DMS53 treated with DMSO at 0.1 percent for 48 hours (cell line): ENCODE measurements at regions not wholly inside any gene's neighbourhood (a gene's known extent, or its start where the extent isn't known, plus 50 kb on each side); places are given as distances from the start of the nearest gene placed in this dataset.

Experiments used
- DNase-seq: peaks from one replicate; lab custom pipeline; 2025; ENCODE audit not compliant: unreplicated experiment; lab: John Stamatoyannopoulos, UW

GRCh38 chr12:41936333-41936732, 208.3 kb downstream of the GXYLT1 start:
- DNase-seq: no peak

GRCh38 chr12:41935911-41936310, 208.8 kb downstream of the GXYLT1 start:
- no peak for DNase-seq

GRCh38 chr12:41932470-41932991, 212.1 kb downstream of the GXYLT1 start:
- peak; percentile 77 for DNase-seq

- no peak for DNase-seq
Observed at GRCh38 chr12:41930866-41931437, 213.7 kb downstream of the GXYLT1 start.

GRCh38 chr12:41924111-41924510, 220.6 kb downstream of the GXYLT1 start:
- DNase-seq: no peak

- no peak for DNase-seq
Observed at GRCh38 chr12:41923351-41923750, 221.3 kb downstream of the GXYLT1 start.

GRCh38 chr12:41920355-41920754, 224.3 kb downstream of the GXYLT1 start:
- DNase-seq: no peak

- no peak for DNase-seq
Observed at GRCh38 chr12:41919526-41920261, 225.0 kb downstream of the GXYLT1 start.

GRCh38 chr12:41919048-41919447, 225.6 kb downstream of the GXYLT1 start:
- DNase-seq: no peak

GRCh38 chr12:41917938-41918341, 226.7 kb downstream of the GXYLT1 start:
- DNase-seq: no peak

- DNase-seq: no peak
Observed at GRCh38 chr12:41917181-41917580, 227.5 kb downstream of the GXYLT1 start.

- no peak for DNase-seq
Observed at GRCh38 chr12:41910578-41911320, 233.9 kb downstream of the GXYLT1 start.

- DNase-seq: no peak
Observed at GRCh38 chr12:41908206-41908605, 236.5 kb downstream of the GXYLT1 start.

GRCh38 chr12:41907550-41907949, 237.1 kb downstream of the GXYLT1 start:
- no peak for DNase-seq

GRCh38 chr12:41907021-41907420, 237.7 kb downstream of the GXYLT1 start:
- DNase-seq: no peak

- no peak for DNase-seq
Observed at GRCh38 chr12:41905759-41906297, 238.8 kb downstream of the GXYLT1 start.

GRCh38 chr12:41905073-41905758, 239.5 kb downstream of the GXYLT1 start:
- DNase-seq: no peak

GRCh38 chr12:41904041-41904440, 240.6 kb downstream of the GXYLT1 start:
- DNase-seq: no peak

GRCh38 chr12:41903014-41903708, 241.5 kb downstream of the GXYLT1 start:
- no peak for DNase-seq

GRCh38 chr12:41899577-41899976, 245.1 kb downstream of the GXYLT1 start:
- no peak for DNase-seq
